Calu3 (cell line): ENCODE measurements at regions not wholly inside any gene's neighbourhood (a gene's known extent, or its start where the extent isn't known, plus 50 kb on each side); places are given as distances from the start of the nearest gene placed in this dataset.

Source experiments
- BruUV-seq: library from RNA; stranded (reverse); fragments of 400-500 nt; replicated peaks from 2 replicates; lab custom pipeline; 2021; lab: Mats Ljungman, UMichigan
- CTCF ChIA-PET: fragments of 300-600 bp; sonication (Branson Sonifier 250); formaldehyde crosslinking; loops from one replicate; lab custom pipeline; 2022; ENCODE audit warnings: antibody characterized with exemption; lab: Charles Lee
- DNase-seq: peaks from one replicate; pipeline ENCODE4 v3.0.0; 2022
- H3K27ac Mint-ChIP-seq: one replicate; pipeline ENCODE4 v1.8.0; 2022; ENCODE audit warnings: mixed read lengths; ENCODE audit not compliant: unreplicated experiment
- H3K27me3 Mint-ChIP-seq: one replicate; pipeline ENCODE4 v1.8.0; 2022; ENCODE audit warnings: mixed read lengths; ENCODE audit not compliant: unreplicated experiment
- H3K36me3 Mint-ChIP-seq: one replicate; pipeline ENCODE4 v1.8.0; 2022; ENCODE audit warnings: mild to moderate bottlenecking, moderate library complexity, mixed read lengths; ENCODE audit not compliant: insufficient read depth, unreplicated experiment
- H3K4me1 Mint-ChIP-seq: one replicate; pipeline ENCODE4 v1.8.0; 2022; ENCODE audit warnings: mild to moderate bottlenecking, low read depth, mixed read lengths; ENCODE audit not compliant: unreplicated experiment
- H3K4me3 Mint-ChIP-seq: one replicate; pipeline ENCODE4 v1.8.0; 2022; ENCODE audit warnings: mild to moderate bottlenecking, low read depth, moderate library complexity, mixed read lengths; ENCODE audit not compliant: unreplicated experiment
- H3K9me3 Mint-ChIP-seq: one replicate; pipeline ENCODE4 v1.8.0; 2022; ENCODE audit warnings: low read depth, mixed read lengths; ENCODE audit not compliant: unreplicated experiment
- intact Hi-C: fragments of 100-400 bp; cut with micrococcal nuclease; formaldehyde crosslinking; loops from one replicate; pipeline ENCODE4 v1.10.0; 2022; ENCODE audit not compliant: unreplicated experiment
- TF ChIP-seq, protein P1 (sequence below): fragments of 200-600 bp; IDR thresholded peaks from one replicate; pipeline ENCODE4 v1.8.0; 2022; ENCODE audit warnings: antibody characterized with exemption; ENCODE audit not compliant: unreplicated experiment

DNA sequence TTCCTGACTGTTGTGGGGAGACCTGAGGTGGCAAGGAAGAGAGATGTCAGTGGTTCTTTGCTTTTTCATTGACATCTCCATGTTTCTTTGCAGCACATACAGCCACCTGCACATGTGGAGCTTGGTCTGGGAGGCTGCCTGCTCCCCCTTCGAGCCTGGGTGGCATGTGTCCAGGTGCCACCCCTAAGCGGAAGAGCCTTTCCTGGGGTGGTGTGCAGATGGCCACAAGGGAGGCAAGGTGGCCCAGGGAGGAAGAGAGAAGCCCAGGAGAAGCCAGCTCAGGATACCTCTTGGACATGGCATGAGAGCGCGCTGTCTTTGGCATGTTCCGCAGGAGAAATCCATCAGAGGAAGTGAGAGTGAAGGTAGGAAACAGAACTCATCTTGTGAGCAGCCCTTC, 105.9 kb upstream of the NPTX2 start:
- H3K27ac Mint-ChIP-seq: no peak overlapping the region
- peaks cover 51% of the 10 kb centered on the region for H3K27me3 Mint-ChIP-seq
- CTCF ChIA-PET: no interaction called here
- intact Hi-C loops: no loop called here
- no peaks in the 10 kb centered on the region for H3K36me3 Mint-ChIP-seq
- TF ChIP-seq, protein P1, sequence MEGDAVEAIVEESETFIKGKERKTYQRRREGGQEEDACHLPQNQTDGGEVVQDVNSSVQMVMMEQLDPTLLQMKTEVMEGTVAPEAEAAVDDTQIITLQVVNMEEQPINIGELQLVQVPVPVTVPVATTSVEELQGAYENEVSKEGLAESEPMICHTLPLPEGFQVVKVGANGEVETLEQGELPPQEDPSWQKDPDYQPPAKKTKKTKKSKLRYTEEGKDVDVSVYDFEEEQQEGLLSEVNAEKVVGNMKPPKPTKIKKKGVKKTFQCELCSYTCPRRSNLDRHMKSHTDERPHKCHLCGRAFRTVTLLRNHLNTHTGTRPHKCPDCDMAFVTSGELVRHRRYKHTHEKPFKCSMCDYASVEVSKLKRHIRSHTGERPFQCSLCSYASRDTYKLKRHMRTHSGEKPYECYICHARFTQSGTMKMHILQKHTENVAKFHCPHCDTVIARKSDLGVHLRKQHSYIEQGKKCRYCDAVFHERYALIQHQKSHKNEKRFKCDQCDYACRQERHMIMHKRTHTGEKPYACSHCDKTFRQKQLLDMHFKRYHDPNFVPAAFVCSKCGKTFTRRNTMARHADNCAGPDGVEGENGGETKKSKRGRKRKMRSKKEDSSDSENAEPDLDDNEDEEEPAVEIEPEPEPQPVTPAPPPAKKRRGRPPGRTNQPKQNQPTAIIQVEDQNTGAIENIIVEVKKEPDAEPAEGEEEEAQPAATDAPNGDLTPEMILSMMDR: no peak
- H3K4me3 Mint-ChIP-seq: no peak overlapping the region
- no peak for DNase-seq
- no peaks in the 10 kb centered on the region for H3K4me1 Mint-ChIP-seq
- H3K9me3 Mint-ChIP-seq: no peaks in the 10 kb centered on the region
- no TSS peak for BruUV-seq

DNA sequence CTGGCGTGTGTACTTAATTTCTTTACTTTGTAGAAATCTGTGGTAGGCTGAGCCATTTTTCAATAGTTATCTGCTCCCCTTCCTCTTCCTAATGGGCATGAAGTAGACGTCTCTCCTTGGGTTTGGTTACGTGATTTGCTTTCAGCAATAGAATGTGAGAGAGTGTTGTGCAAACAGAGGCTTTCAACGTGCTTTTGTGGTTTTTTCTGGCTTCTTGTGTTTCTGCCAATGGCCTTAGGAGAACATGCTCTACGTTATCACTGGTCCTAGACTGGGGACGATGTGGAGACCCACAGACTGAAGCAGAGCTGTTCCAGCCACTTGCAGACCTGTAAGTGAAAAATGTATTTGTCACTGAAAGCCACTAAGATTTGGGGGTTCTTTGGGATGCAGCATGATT, 107.2 kb upstream of the NPTX2 start:
- Mint-ChIP-seq H3K9me3 (no peaks in the 10 kb centered on the region), H3K4me3 (no peak overlapping the region), H3K27ac (no peak overlapping the region), H3K36me3 (no peaks in the 10 kb centered on the region), H3K27me3 (peaks cover 61% of the 10 kb centered on the region), H3K4me1 (no peaks in the 10 kb centered on the region)
- DNase-seq: no peak
- TF ChIP-seq, protein P1: no peak
- CTCF ChIA-PET: no interaction called here
- intact Hi-C loops: no loop called here
- BruUV-seq: no TSS peak

GRCh38 chr7:98506471-98506870, 105.6 kb upstream of the BAIAP2L1 start:
- no peaks in the 10 kb centered on the region for H3K4me1 Mint-ChIP-seq
- H3K4me3 Mint-ChIP-seq: no peak overlapping the region
- no peaks in the 10 kb centered on the region for H3K9me3 Mint-ChIP-seq
- CTCF ChIA-PET: interaction anchor here (0.6 kb wide), 1 partner anchor 283 kb away, joined by 3 read pairs; no protein-coding TSS in a partner anchor
- TF ChIP-seq, protein P1: no peak
- H3K27ac Mint-ChIP-seq: no peak overlapping the region
- BruUV-seq: no TSS peak
- no peaks in the 10 kb centered on the region for H3K36me3 Mint-ChIP-seq
- peaks cover 75% of the 10 kb centered on the region for H3K27me3 Mint-ChIP-seq
- DNase-seq: no peak
- intact Hi-C loops: no loop called here

DNA sequence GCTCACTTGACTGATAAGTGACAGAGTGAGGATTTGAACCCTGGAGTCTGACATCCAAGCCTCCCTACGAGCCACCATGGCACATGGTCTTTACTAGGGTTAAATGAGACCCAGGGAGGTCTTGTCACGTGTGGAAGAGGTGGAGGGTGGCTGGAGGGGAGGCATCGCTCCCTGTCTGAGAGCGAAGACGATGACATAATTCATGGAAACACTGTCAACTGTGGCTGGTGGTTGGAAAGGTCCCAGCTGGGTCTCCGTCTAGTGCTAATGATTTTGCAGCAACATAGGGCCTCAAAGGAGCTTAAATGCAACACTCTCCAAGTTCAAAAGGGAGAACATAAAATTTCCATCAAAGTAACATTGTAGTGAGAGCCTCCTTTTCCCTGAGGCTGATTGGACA, 99.9 kb upstream of the BAIAP2L1 start:
- H3K36me3 Mint-ChIP-seq: no peaks in the 10 kb centered on the region
- no peaks in the 10 kb centered on the region for H3K9me3 Mint-ChIP-seq
- H3K27ac Mint-ChIP-seq: no peak overlapping the region
- intact Hi-C loops: no loop called here
- H3K4me3 Mint-ChIP-seq: no peak overlapping the region
- DNase-seq: no peak
- H3K4me1 Mint-ChIP-seq: no peaks in the 10 kb centered on the region
- H3K27me3 Mint-ChIP-seq: peaks cover 52% of the 10 kb centered on the region
- TF ChIP-seq, protein P1: no peak
- CTCF ChIA-PET: no interaction called here
- no TSS peak for BruUV-seq

DNA sequence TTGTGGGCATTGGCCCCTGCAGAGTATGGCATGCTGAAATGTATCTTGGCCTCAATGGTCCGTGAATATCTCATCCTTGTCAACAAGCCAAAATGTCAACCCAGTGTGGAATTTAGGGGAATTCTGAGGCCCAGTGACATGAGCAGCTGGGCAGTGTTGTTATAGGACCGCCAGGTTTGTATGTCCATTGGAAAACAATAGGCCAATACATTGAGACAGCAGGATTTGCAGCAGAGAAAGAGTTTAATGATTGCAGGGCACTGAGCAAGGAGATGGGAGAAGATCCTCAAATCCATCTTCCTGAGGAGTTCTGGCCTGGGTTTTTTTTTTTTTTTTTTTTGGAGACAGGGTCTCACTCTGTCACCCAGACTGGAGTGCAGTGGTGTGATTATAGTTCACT, 95.7 kb upstream of the BAIAP2L1 start:
- Mint-ChIP-seq H3K4me3 (no peak overlapping the region), H3K27ac (no peak overlapping the region), H3K4me1 (no peaks in the 10 kb centered on the region), H3K9me3 (no peaks in the 10 kb centered on the region), H3K36me3 (no peaks in the 10 kb centered on the region), H3K27me3 (peaks cover 20% of the 10 kb centered on the region)
- DNase-seq: no peak
- TF ChIP-seq, protein P1: no peak
- BruUV-seq: no TSS peak
- CTCF ChIA-PET: no interaction called here
- intact Hi-C loops: no loop called here
